GM12878 (cell line): ENCODE measurements at regions not wholly inside any gene's neighbourhood (a gene's known extent, or its start where the extent isn't known, plus 50 kb on each side); places are given as distances from the start of the nearest gene placed in this dataset.

Source experiments
- ATAC-seq: fragments of 200-7000 bp; cut with Tn5 transposase; 3 replicates; pipeline ENCODE4 v1.9.1; 2020; ENCODE audit warnings: mild to moderate bottlenecking, moderate library complexity
- BruUV-seq: library from RNA; stranded (reverse); fragments of 400-500 nt; replicated peaks from 2 replicates; lab custom pipeline; 2021; lab: Mats Ljungman, UMichigan
- CTCF ChIA-PET: fragments of 300-600 bp; sonication (Branson Sonifier 250); formaldehyde crosslinking; extraction: SDS; loops from one replicate; lab custom pipeline; 2021; ENCODE audit warnings: inconsistent platforms; lab: Yijun Ruan, JAX
- POLR2A ChIA-PET: fragments of 350-600 bp; formaldehyde crosslinking; extraction: SDS; loops from one replicate; lab custom pipeline; 2021; ENCODE audit warnings: inconsistent platforms; lab: Charles Lee
- RAD21 ChIA-PET: fragments of 300-600 bp; sonication (Branson Sonifier 250); formaldehyde crosslinking; loops from one replicate; lab custom pipeline; 2023; ENCODE audit warnings: antibody characterized with exemption; ENCODE audit not compliant: unreplicated experiment; lab: Charles Lee
- SMC1A ChIA-PET: fragments of 300-600 bp; sonication (Branson Sonifier 250); formaldehyde crosslinking; loops from one replicate; lab custom pipeline; 2023; ENCODE audit not compliant: unreplicated experiment, uncharacterized antibody; lab: Charles Lee
- DNase-seq: peaks from one replicate; pipeline ENCODE4 v3.0.0-alpha.2; 2011; ENCODE audit warnings: low read depth, low spot score
- FAIRE-seq: peaks from 3 replicates; lab custom pipeline; 2011; peaks lifted over from hg19 to GRCh38; lab: Jason Lieb, UNC
- H2AFZ ChIP-seq: 2 replicates; pipeline ENCODE4 v1.6.0; 2011; ENCODE audit warnings: low read depth, low read length, control low read depth; ENCODE audit not compliant: control insufficient read depth
- H3K27ac ChIP-seq: 2 replicates; pipeline ENCODE4 v1.5.1; 2011; ENCODE audit warnings: control low read depth; ENCODE audit not compliant: control insufficient read depth, insufficient read depth
- H3K27me3 ChIP-seq, 2 experiments: replicated peaks in 1 of 2; 2 replicates each; pipeline versions ENCODE4 v1.6.0 to v1.6.1; 2011; ENCODE audit warnings: low read length in 1 of 2; ENCODE audit not compliant: control insufficient read depth in 2 of 2, insufficient read depth in 2 of 2
- H3K36me3 ChIP-seq, 2 experiments: 2 replicates each; pipeline ENCODE4 v1.5.1; 2011; ENCODE audit warnings: low read length in 1 of 2; ENCODE audit not compliant: control insufficient read depth in 2 of 2, insufficient read depth in 2 of 2
- H3K4me1 ChIP-seq: 2 replicates; pipeline ENCODE4 v1.6.1; 2011; ENCODE audit warnings: mild to moderate bottlenecking, low read length, moderate library complexity, mixed read lengths; ENCODE audit not compliant: control insufficient read depth, insufficient read depth
- H3K4me2 ChIP-seq: 2 replicates; pipeline ENCODE4 v1.6.0; 2011; ENCODE audit warnings: control low read depth; ENCODE audit not compliant: control insufficient read depth, insufficient read depth
- H3K4me3 ChIP-seq: fragments of 200-600 bp; sonication (generic); 2 replicates; pipeline ENCODE4 v1.5.1; 2016
- H3K79me2 ChIP-seq: 2 replicates; pipeline ENCODE4 v1.6.0; 2011; ENCODE audit warnings: low read length; ENCODE audit not compliant: control insufficient read depth, insufficient read depth
- H3K9ac ChIP-seq: 2 replicates; pipeline ENCODE4 v1.8.0; 2011; ENCODE audit warnings: low read length, control low read depth, mixed read lengths; ENCODE audit not compliant: control insufficient read depth, insufficient read depth
- H3K9me3 ChIP-seq: replicated peaks from 3 replicates; pipeline ENCODE4 v1.5.1; 2011; ENCODE audit warnings: mild to moderate bottlenecking, low read length; ENCODE audit not compliant: control insufficient read depth, insufficient read depth
- H4K20me1 ChIP-seq: 2 replicates; pipeline ENCODE4 v1.6.0; 2011; ENCODE audit not compliant: control insufficient read depth, insufficient read depth
- ATF7 ChIP-seq: fragments of 450-650 bp; IDR thresholded peaks from 2 replicates; pipeline ENCODE4 v1.6.1; 2016; ENCODE audit warnings: low read depth, mild to moderate bottlenecking
- BCL3 ChIP-seq: IDR thresholded peaks from 2 replicates; pipeline ENCODE4 v1.6.1; 2011; ENCODE audit warnings: borderline replicate concordance, low read depth, mild to moderate bottlenecking, moderate library complexity, low read length; ENCODE audit not compliant: insufficient read depth, poor library complexity, severe bottlenecking
- ETV6 ChIP-seq, 2 experiments: fragments of 450-650 bp in 1 of 2; IDR thresholded peaks in 1 of 2; conservative IDR thresholded peaks in 1 of 2; 2 replicates each; pipeline ENCODE4 v1.6.1; 2014; ENCODE audit warnings: antibody characterized with exemption in 1 of 2, borderline replicate concordance in 1 of 2, low read depth in 1 of 2, mild to moderate bottlenecking in 1 of 2, moderate library complexity in 1 of 2
- HCFC1 ChIP-seq: fragments of 150-350 bp; IDR thresholded peaks from 2 replicates; pipeline ENCODE4 v1.6.1; 2014; ENCODE audit warnings: low read length
- HSF1 ChIP-seq: fragments of 150-350 bp; IDR thresholded peaks from 2 replicates; pipeline ENCODE4 v1.6.1; 2014; ENCODE audit warnings: mild to moderate bottlenecking, low read depth, low read length
- NKRF ChIP-seq: fragments of 450-650 bp; conservative IDR thresholded peaks from 2 replicates; pipeline ENCODE4 v1.6.1; 2017; ENCODE audit warnings: mild to moderate bottlenecking, moderate library complexity
- NR2F1 ChIP-seq: fragments of 450-650 bp; conservative IDR thresholded peaks from 2 replicates; pipeline ENCODE4 v1.6.1; 2017; ENCODE audit warnings: mild to moderate bottlenecking
- PAX8 ChIP-seq: fragments of 450-650 bp; IDR thresholded peaks from 2 replicates; pipeline ENCODE4 v1.6.1; 2017; ENCODE audit warnings: mild to moderate bottlenecking, moderate library complexity
- PKNOX1 ChIP-seq: fragments of 450-650 bp; IDR thresholded peaks from 2 replicates; pipeline ENCODE4 v1.6.1; 2016; ENCODE audit warnings: mild to moderate bottlenecking
- RUNX3 ChIP-seq: IDR thresholded peaks from 2 replicates; pipeline ENCODE4 v1.6.1; 2012; ENCODE audit warnings: low read length, inconsistent platforms
- SIX5 ChIP-seq: IDR thresholded peaks from 2 replicates; pipeline ENCODE4 v1.6.1; 2011; ENCODE audit warnings: mild to moderate bottlenecking, low read depth, low read length, moderate library complexity; ENCODE audit not compliant: severe bottlenecking
- ZBED1 ChIP-seq: IDR thresholded peaks from 2 replicates; pipeline ENCODE4 v1.6.1; 2016; ENCODE audit warnings: borderline replicate concordance
- ZNF687 ChIP-seq: fragments of 450-650 bp; IDR thresholded peaks from 2 replicates; pipeline ENCODE4 v1.6.1; 2017; ENCODE audit warnings: mild to moderate bottlenecking, moderate library complexity
- ZZZ3 ChIP-seq: IDR thresholded peaks from 2 replicates; pipeline ENCODE4 v1.6.1; 2011; ENCODE audit warnings: low read depth; ENCODE audit not compliant: control insufficient read depth, insufficient read length
- WGBS: methylation state at CpG from one replicate; pipeline ENCODE4 v1.1.6; 2016; ENCODE audit warnings: low lambda C conversion rate; ENCODE audit not compliant: insufficient replicate concordance, insufficient coverage; ENCODE audit errors: missing lambda C conversion rate; 5-methylcytosine and 5-hydroxymethylcytosine counted together
- in situ Hi-C: fragments of 300-500 bp; cut with MboI; formaldehyde crosslinking; loops from 9 replicates; pipeline ENCODE4 v1.14.3; 2018; ENCODE audit warnings: mixed read lengths
- intact Hi-C: fragments of 100-400 bp; cut with micrococcal nuclease; formaldehyde crosslinking; loops from one replicate; pipeline ENCODE4 v1.14.2; 2022; ENCODE audit not compliant: unreplicated experiment

- Histone ChIP-seq H3K9me3 (no peaks in the 10 kb centered on the region), H3K27ac (no peak overlapping the region), H3K4me1 (no peaks in the 10 kb centered on the region), H3K36me3 (no peaks in the 10 kb centered on the region), H3K4me3 (no peak overlapping the region), H3K79me2 (no peaks in the 10 kb centered on the region), H4K20me1 (no peaks in the 10 kb centered on the region), H3K4me2 (no peak overlapping the region), H3K9ac (no peak overlapping the region), H3K27me3 (peaks cover 0 to 7% of the 10 kb centered on the region in 2 experiments; a peak in 2 of 4 replicates), H2AFZ (no peak overlapping the region)
- ATAC-seq = no peak
- BruUV-seq = no TSS peak
- RAD21 ChIA-PET = no interaction called here
- intact Hi-C loops (no loop called here), in situ Hi-C loops (no loop called here)
- CTCF ChIA-PET = no interaction called here
- POLR2A ChIA-PET = no interaction called here
- SMC1A ChIA-PET = no interaction called here
- no peak for DNase-seq
- FAIRE-seq = no peak
- 45% methylated on average over 6 of the region's 6 CpGs for WGBS
- TF ChIP-seq HCFC1 (no peak), ZZZ3 (no peak), HSF1 (no peak), PAX8 (no peak), RUNX3 (no peak), BCL3 (no peak), SIX5 (no peak), ZBED1 (no peak), NKRF (no peak), NR2F1 (no peak), ATF7 (no peak), ETV6 (conservative IDR thresholded peaks at IDR 0.05 in 1 of 2, IDR thresholded peaks at IDR 0.05 in 1 of 2; ENCODE audit: borderline replicate concordance in 1 of 2, low read depth in 1 of 2) (no peak), ZNF687 (no peak), PKNOX1 (no peak)
These were observed 74.7 kb upstream of the OLIG2 start for GRCh38 chr21:32951041-32951440.
